Trophoblast cell (in vitro differentiated cells and primary cell): ENCODE measurements at regions not wholly inside any gene's neighbourhood (a gene's known extent, or its start where the extent isn't known, plus 50 kb on each side); places are given as distances from the start of the nearest gene placed in this dataset.
"Not testable (repeated sequence)": the region's sequence is repeated elsewhere in the genome, so short reads cannot be mapped to it uniquely, and the experiment has no call there.

Source experiments
- DNase-seq, 2 donors: peaks; one replicate each; pipeline ENCODE4 v3.0.0-alpha.2; 2016
- H2AFZ ChIP-seq: 2 replicates; pipeline ENCODE4 v1.6.1; 2013; ENCODE audit warnings: low read length, moderate library complexity, mild to moderate bottlenecking; ENCODE audit not compliant: insufficient read depth, poor library complexity
- H2AK5ac ChIP-seq: 2 replicates; pipeline ENCODE4 v1.6.1; 2013; ENCODE audit warnings: mild to moderate bottlenecking, low read length
- H2BK120ac ChIP-seq: 2 replicates; pipeline ENCODE4 v1.6.1; 2013; ENCODE audit warnings: low read length, mild to moderate bottlenecking, moderate library complexity; ENCODE audit not compliant: insufficient read depth, poor library complexity
- H2BK12ac ChIP-seq: 2 replicates; pipeline ENCODE4 v1.6.1; 2013; ENCODE audit warnings: mild to moderate bottlenecking, low read length, moderate library complexity
- H2BK5ac ChIP-seq: 2 replicates; pipeline ENCODE4 v1.6.1; 2013; ENCODE audit warnings: low read length, low read depth, moderate library complexity, mild to moderate bottlenecking; ENCODE audit not compliant: poor library complexity
- H3K14ac ChIP-seq: 2 replicates; pipeline ENCODE4 v1.6.1; 2013; ENCODE audit warnings: mild to moderate bottlenecking, low read length
- H3K18ac ChIP-seq: 2 replicates; pipeline ENCODE4 v1.6.1; 2013; ENCODE audit warnings: mild to moderate bottlenecking, low read length
- H3K23ac ChIP-seq: 2 replicates; pipeline ENCODE4 v1.6.1; 2013; ENCODE audit warnings: low read length
- H3K27ac ChIP-seq: 2 replicates; pipeline ENCODE4 v1.5.1; 2013; ENCODE audit warnings: low read depth, mild to moderate bottlenecking, inconsistent platforms, low read length, moderate library complexity
- H3K27me3 ChIP-seq: 2 replicates; pipeline ENCODE4 v1.6.1; 2013; ENCODE audit warnings: inconsistent platforms, mild to moderate bottlenecking, low read length, moderate library complexity; ENCODE audit not compliant: insufficient read depth
- H3K36me3 ChIP-seq, 2 experiments: 1 replicate in 1 of 2; 2 replicates in 1 of 2; pipeline ENCODE4 v1.6.1; 2013; ENCODE audit warnings: low read length in 2 of 2, mild to moderate bottlenecking in 2 of 2, moderate library complexity in 1 of 2; ENCODE audit not compliant: insufficient read depth in 2 of 2, control insufficient read depth in 1 of 2
- H3K4ac ChIP-seq: 2 replicates; pipeline ENCODE4 v1.6.1; 2013; ENCODE audit warnings: low read depth, mild to moderate bottlenecking, low read length, moderate library complexity
- H3K4me1 ChIP-seq, 2 experiments: 1 replicate in 1 of 2; 2 replicates in 1 of 2; pipeline ENCODE4 v1.6.1; 2013; ENCODE audit warnings: low read length in 2 of 2, mild to moderate bottlenecking in 2 of 2, moderate library complexity in 1 of 2; ENCODE audit not compliant: insufficient read depth in 2 of 2, control insufficient read depth in 1 of 2
- H3K4me2 ChIP-seq: 2 replicates; pipeline ENCODE4 v1.6.1; 2013; ENCODE audit warnings: inconsistent platforms, mild to moderate bottlenecking, low read length, moderate library complexity
- H3K4me3 ChIP-seq: 2 replicates; pipeline ENCODE4 v1.5.1; 2013; ENCODE audit warnings: mild to moderate bottlenecking, low read depth, low read length, inconsistent platforms
- H3K79me1 ChIP-seq: one replicate; pipeline ENCODE4 v1.6.1; 2013; ENCODE audit warnings: low read length
- H3K79me2 ChIP-seq: 2 replicates; pipeline ENCODE4 v1.6.1; 2013; ENCODE audit warnings: low read length, mild to moderate bottlenecking; ENCODE audit not compliant: control insufficient read depth, insufficient read depth, poor library complexity
- H3K9ac ChIP-seq: 2 replicates; pipeline ENCODE4 v1.6.1; 2013; ENCODE audit warnings: mild to moderate bottlenecking, low read length
- H3K9me3 ChIP-seq: 2 replicates; pipeline ENCODE4 v1.6.1; 2013; ENCODE audit warnings: low read depth, mild to moderate bottlenecking, control low read depth, inconsistent platforms, low read length; ENCODE audit not compliant: insufficient read depth
- H4K12ac ChIP-seq: 2 replicates; pipeline ENCODE4 v1.6.1; 2013; ENCODE audit warnings: low read depth, mild to moderate bottlenecking, low read length, moderate library complexity
- H4K8ac ChIP-seq: 2 replicates; pipeline ENCODE4 v1.6.1; 2013; ENCODE audit warnings: low read depth, mild to moderate bottlenecking, low read length, moderate library complexity
- H4K91ac ChIP-seq: one replicate; pipeline ENCODE4 v1.6.1; 2013; ENCODE audit warnings: low read depth, mild to moderate bottlenecking, low read length, moderate library complexity
- WGBS: extraction: QIAGEN DNeasy Blood & Tissue Kit; methylation state at CpG from one replicate; pipeline ENCODE4 v1.1.7; 2013; ENCODE audit warnings: missing lambda C conversion rate; ENCODE audit not compliant: insufficient read length, insufficient coverage; ENCODE audit errors: extremely low coverage; 5-methylcytosine and 5-hydroxymethylcytosine counted together

- Histone ChIP-seq H3K4ac (no peak overlapping the region), H3K23ac (no peak overlapping the region), H3K27ac (no peak overlapping the region), H3K79me2 (no peaks in the 10 kb centered on the region), H3K79me1 (no peaks in the 10 kb centered on the region), H4K8ac (no peak overlapping the region), H2AFZ (no peak overlapping the region), H3K4me1 (no peaks in the 10 kb centered on the region), H4K91ac (no peak overlapping the region), H2BK12ac (no peak overlapping the region), H4K12ac (no peak overlapping the region), H3K27me3 (no peaks in the 10 kb centered on the region), H3K9ac (no peak overlapping the region), H3K36me3 (no peaks in the 10 kb centered on the region), H3K9me3 (peaks cover 2% of the 10 kb centered on the region), H3K4me3 (no peak overlapping the region), H2AK5ac (no peak overlapping the region), H3K18ac (no peak overlapping the region), H3K14ac (no peak overlapping the region), H2BK5ac (no peak overlapping the region), H2BK120ac (no peak overlapping the region), H3K4me2 (no peak overlapping the region)
- no peak for DNase-seq
- WGBS, result no CpG with 5 or more reads among the region's 2 CpGs
Observed at GRCh38 chr4:33931026-33931425, 2313.3 kb downstream of the ARAP2 start.

GRCh38 chr4:33940281-33940680 is 2304.0 kb downstream of the ARAP2 start:
- H3K9ac ChIP-seq, result no peak overlapping the region
- no peak overlapping the region for H3K27ac ChIP-seq
- no peak overlapping the region for H3K4me3 ChIP-seq
- no peak overlapping the region for H2BK120ac ChIP-seq
- H3K14ac ChIP-seq, result no peak overlapping the region
- DNase-seq, result peak in 1 of 2 donors; percentile 37
- H3K9me3 ChIP-seq, result no peaks in the 10 kb centered on the region
- H3K18ac ChIP-seq, result no peak overlapping the region
- H2BK5ac ChIP-seq, result no peak overlapping the region
- H4K91ac ChIP-seq, result no peak overlapping the region
- H3K36me3 ChIP-seq, result no peaks in the 10 kb centered on the region
- no peak overlapping the region for H4K8ac ChIP-seq
- no peak overlapping the region for H2AK5ac ChIP-seq
- no peaks in the 10 kb centered on the region for H3K27me3 ChIP-seq
- no peak overlapping the region for H4K12ac ChIP-seq
- H3K4me1 ChIP-seq, result no peaks in the 10 kb centered on the region
- no peak overlapping the region for H3K4me2 ChIP-seq
- H2AFZ ChIP-seq, result no peak overlapping the region
- no peak overlapping the region for H3K4ac ChIP-seq
- no peaks in the 10 kb centered on the region for H3K79me2 ChIP-seq
- H3K23ac ChIP-seq, result no peak overlapping the region
- H3K79me1 ChIP-seq, result no peaks in the 10 kb centered on the region
- H2BK12ac ChIP-seq, result no peak overlapping the region

GRCh38 chr4:33941854-33942253 is 2302.5 kb downstream of the ARAP2 start:
- WGBS, result no CpG with 5 or more reads among the region's 1 CpG
- Histone ChIP-seq H3K79me1 (no peaks in the 10 kb centered on the region), H2AK5ac (no peak overlapping the region), H3K4me3 (no peak overlapping the region), H3K18ac (no peak overlapping the region), H4K12ac (no peak overlapping the region), H4K91ac (no peak overlapping the region), H3K27ac (no peak overlapping the region), H3K4ac (no peak overlapping the region), H3K79me2 (no peaks in the 10 kb centered on the region), H3K23ac (no peak overlapping the region), H2AFZ (no peak overlapping the region), H3K14ac (no peak overlapping the region), H2BK12ac (no peak overlapping the region), H3K4me1 (no peaks in the 10 kb centered on the region), H3K9ac (no peak overlapping the region), H2BK120ac (no peak overlapping the region), H3K9me3 (no peaks in the 10 kb centered on the region), H4K8ac (no peak overlapping the region), H3K4me2 (no peak overlapping the region), H2BK5ac (no peak overlapping the region), H3K27me3 (no peaks in the 10 kb centered on the region), H3K36me3 (no peaks in the 10 kb centered on the region)
- no peak for DNase-seq

GRCh38 chr4:33948921-33949320 is 2295.4 kb downstream of the ARAP2 start:
- H2BK120ac ChIP-seq, result no peak overlapping the region
- H3K79me2 ChIP-seq, result no peaks in the 10 kb centered on the region
- H3K4ac ChIP-seq, result no peak overlapping the region
- H4K91ac ChIP-seq, result no peak overlapping the region
- H3K9me3 ChIP-seq, result no peaks in the 10 kb centered on the region
- H3K4me3 ChIP-seq, result no peak overlapping the region
- H3K4me1 ChIP-seq, result no peaks in the 10 kb centered on the region
- H3K36me3 ChIP-seq, result no peaks in the 10 kb centered on the region
- no peak overlapping the region for H2AK5ac ChIP-seq
- no peak overlapping the region for H3K9ac ChIP-seq
- no peak overlapping the region for H3K23ac ChIP-seq
- H4K8ac ChIP-seq, result no peak overlapping the region
- DNase-seq, result no peak
- no peak overlapping the region for H3K14ac ChIP-seq
- no peaks in the 10 kb centered on the region for H3K27me3 ChIP-seq
- H3K27ac ChIP-seq, result no peak overlapping the region
- H3K79me1 ChIP-seq, result no peaks in the 10 kb centered on the region
- no peak overlapping the region for H3K18ac ChIP-seq
- no peak overlapping the region for H2BK5ac ChIP-seq
- no peak overlapping the region for H2AFZ ChIP-seq
- H3K4me2 ChIP-seq, result no peak overlapping the region
- no peak overlapping the region for H4K12ac ChIP-seq
- H2BK12ac ChIP-seq, result no peak overlapping the region

GRCh38 chr4:33953848-33954247 is 2290.5 kb downstream of the ARAP2 start:
- H4K12ac ChIP-seq, H3K9me3 ChIP-seq, H2AK5ac ChIP-seq, H3K4me2 ChIP-seq, H2BK120ac ChIP-seq, H3K27me3 ChIP-seq, H3K4ac ChIP-seq, H2BK12ac ChIP-seq, H3K23ac ChIP-seq, H3K14ac ChIP-seq, H3K18ac ChIP-seq, H3K79me2 ChIP-seq, H2BK5ac ChIP-seq, H3K4me3 ChIP-seq, H3K27ac ChIP-seq, DNase-seq, H4K8ac ChIP-seq, H3K36me3 ChIP-seq, H3K79me1 ChIP-seq, H3K4me1 ChIP-seq, H2AFZ ChIP-seq, H4K91ac ChIP-seq, H3K9ac ChIP-seq: not testable (repeated sequence)
- WGBS, result no CpG with 5 or more reads among the region's 4 CpGs
